Activated CD8-positive, alpha-beta T cell treated with anti-CD3 and anti-CD28 coated beads, Interleukin-2, amount 10 ng/mL, durations not matched to agents 7 days and 5 days (primary cell): ENCODE measurements at regions not wholly inside any gene's neighbourhood (a gene's known extent, or its start where the extent isn't known, plus 50 kb on each side); places are given as distances from the start of the nearest gene placed in this dataset.

ENCODE experiments used
- ATAC-seq: fragments of 150-1000 bp; cut with Tn5 transposase; one replicate; pipeline ENCODE4 v1.10.0; 2021; ENCODE audit warnings: moderate library complexity
- CTCF ChIA-PET: fragments of 350-600 bp; sonication (Branson Sonifier 250); formaldehyde crosslinking; loops from one replicate; lab custom pipeline; 2021; ENCODE audit warnings: antibody characterized with exemption; lab: Charles Lee
- POLR2A ChIA-PET: fragments of 350-600 bp; sonication (Branson Sonifier 250); formaldehyde crosslinking; loops from one replicate; lab custom pipeline; 2021; ENCODE audit warnings: antibody characterized with exemption; lab: Charles Lee
- DNase-seq: peaks from one replicate; pipeline ENCODE4 v3.0.0-alpha.2; 2020
- H3K27ac Mint-ChIP-seq: one replicate; pipeline ENCODE4 v1.8.0; 2021; ENCODE audit warnings: mild to moderate bottlenecking, mixed read lengths
- H3K27me3 Mint-ChIP-seq: one replicate; pipeline ENCODE4 v1.8.0; 2021; ENCODE audit warnings: low read depth, mixed read lengths
- H3K36me3 Mint-ChIP-seq: one replicate; pipeline ENCODE4 v1.8.0; 2021; ENCODE audit warnings: low read depth, mixed read lengths
- H3K4me1 Mint-ChIP-seq: one replicate; pipeline ENCODE4 v1.8.0; 2021; ENCODE audit warnings: low read depth, mixed read lengths
- H3K4me3 Mint-ChIP-seq: one replicate; pipeline ENCODE4 v1.8.0; 2021; ENCODE audit warnings: mild to moderate bottlenecking, mixed read lengths
- H3K9me3 Mint-ChIP-seq: one replicate; pipeline ENCODE4 v1.8.0; 2022; ENCODE audit warnings: mixed read lengths; ENCODE audit not compliant: insufficient read depth

DNA sequence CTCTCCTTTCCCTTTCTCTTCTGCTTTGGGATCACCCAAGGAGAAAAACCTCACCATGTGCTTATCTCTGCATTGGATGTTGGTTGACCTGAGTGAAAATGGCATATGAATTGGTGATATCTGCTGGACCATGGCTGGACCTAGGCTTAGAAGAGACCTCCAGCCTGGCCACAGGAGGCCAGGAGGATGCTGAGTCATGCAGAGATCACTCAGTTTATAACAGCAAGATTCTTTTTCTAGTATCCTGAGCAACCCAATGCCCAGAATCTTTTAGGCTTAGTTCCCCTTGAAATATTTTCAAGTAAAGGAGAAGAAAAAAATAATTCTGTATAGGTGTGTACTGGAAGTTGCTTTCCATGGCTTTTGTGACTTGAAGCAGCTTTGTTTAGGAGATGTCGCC is 236.3 kb downstream of the KLF6 start:
- H3K27ac Mint-ChIP-seq: no peak overlapping the region
- no peaks in the 10 kb centered on the region for H3K4me1 Mint-ChIP-seq
- peaks cover 16% of the 10 kb centered on the region for H3K27me3 Mint-ChIP-seq
- H3K36me3 Mint-ChIP-seq: no peaks in the 10 kb centered on the region
- ChIA-PET CTCF (no interaction called here), POLR2A (no interaction called here)
- ATAC-seq (no peak), DNase-seq (no peak)
- no peaks in the 10 kb centered on the region for H3K9me3 Mint-ChIP-seq
- H3K4me3 Mint-ChIP-seq: no peak overlapping the region

DNA sequence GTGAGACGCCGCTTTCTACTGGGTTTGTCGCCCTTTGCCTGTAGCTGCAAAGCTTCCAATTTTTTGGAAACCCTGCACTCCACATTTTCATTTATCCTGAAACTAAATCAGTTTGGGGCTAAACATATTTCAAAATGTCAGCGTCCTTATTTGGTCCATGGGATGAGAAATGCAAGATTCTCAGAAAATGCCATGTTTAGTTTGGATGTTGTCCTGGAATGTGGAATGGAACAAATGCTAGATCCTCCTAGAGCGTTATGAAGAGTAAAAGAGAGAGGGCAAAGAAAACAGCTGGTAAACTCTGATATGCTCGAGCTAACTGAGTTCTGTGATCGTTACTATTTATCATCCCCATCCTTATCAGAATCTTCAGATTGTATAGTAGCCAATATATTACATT is 236.9 kb downstream of the KLF6 start:
- Mint-ChIP-seq H3K27me3 (peaks cover 16% of the 10 kb centered on the region), H3K9me3 (no peaks in the 10 kb centered on the region), H3K4me3 (no peak overlapping the region), H3K36me3 (no peaks in the 10 kb centered on the region), H3K4me1 (no peaks in the 10 kb centered on the region), H3K27ac (no peak overlapping the region)
- POLR2A ChIA-PET: no interaction called here
- CTCF ChIA-PET: no interaction called here
- no peak for ATAC-seq
- no peak for DNase-seq

DNA sequence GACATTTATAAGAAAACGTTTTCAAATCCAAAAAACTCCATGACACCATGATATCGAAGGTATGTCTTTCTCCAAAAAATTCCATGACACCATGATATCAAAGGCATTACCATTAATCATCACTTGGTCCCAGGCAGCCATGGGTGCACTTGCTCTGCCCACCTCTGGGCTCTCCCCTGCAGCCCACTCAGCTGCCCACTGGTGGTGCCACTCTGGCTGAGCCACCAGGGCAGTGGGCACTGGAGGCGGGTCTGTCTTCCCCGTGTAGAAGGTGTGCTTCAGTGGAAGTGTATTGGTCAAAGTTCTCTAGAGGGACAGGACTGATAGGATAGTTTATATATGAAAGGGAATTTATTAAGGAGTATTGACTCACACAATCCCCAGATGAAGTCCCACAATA is 240.4 kb downstream of the KLF6 start:
- CTCF ChIA-PET: no interaction called here
- H3K9me3 Mint-ChIP-seq: no peaks in the 10 kb centered on the region
- no peak overlapping the region for H3K27ac Mint-ChIP-seq
- peaks cover 6% of the 10 kb centered on the region for H3K27me3 Mint-ChIP-seq
- ATAC-seq: no peak
- no peak for DNase-seq
- H3K4me3 Mint-ChIP-seq: no peak overlapping the region
- no peaks in the 10 kb centered on the region for H3K36me3 Mint-ChIP-seq
- no peaks in the 10 kb centered on the region for H3K4me1 Mint-ChIP-seq
- POLR2A ChIA-PET: no interaction called here

DNA sequence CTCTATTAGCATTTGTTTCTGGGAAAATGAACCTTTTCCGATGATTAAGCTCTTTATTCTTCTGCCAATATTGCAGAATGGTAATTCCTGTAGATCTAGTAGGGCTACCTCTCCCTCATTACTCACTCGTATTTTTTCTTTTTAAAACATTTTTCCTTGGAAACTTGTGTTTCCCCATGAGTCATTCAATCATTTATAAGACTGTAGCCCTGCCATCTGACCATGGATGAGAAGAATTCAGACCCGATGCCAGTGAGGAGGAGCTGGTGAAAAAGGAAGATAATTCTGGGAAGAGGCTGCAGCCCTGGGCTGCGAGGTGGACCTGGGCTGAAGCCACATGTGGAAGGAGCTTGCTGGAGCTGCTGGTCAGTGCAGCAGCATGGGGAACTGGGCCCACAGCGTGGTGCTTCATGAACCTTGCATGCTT is 242.8 kb downstream of the KLF6 start:
- DNase-seq (no peak), ATAC-seq (no peak)
- H3K27ac Mint-ChIP-seq: no peak overlapping the region
- ChIA-PET POLR2A (no interaction called here), CTCF (no interaction called here)
- H3K4me3 Mint-ChIP-seq: no peak overlapping the region
- H3K27me3 Mint-ChIP-seq: no peaks in the 10 kb centered on the region
- H3K4me1 Mint-ChIP-seq: no peaks in the 10 kb centered on the region
- H3K9me3 Mint-ChIP-seq: no peaks in the 10 kb centered on the region
- H3K36me3 Mint-ChIP-seq: no peaks in the 10 kb centered on the region

DNA sequence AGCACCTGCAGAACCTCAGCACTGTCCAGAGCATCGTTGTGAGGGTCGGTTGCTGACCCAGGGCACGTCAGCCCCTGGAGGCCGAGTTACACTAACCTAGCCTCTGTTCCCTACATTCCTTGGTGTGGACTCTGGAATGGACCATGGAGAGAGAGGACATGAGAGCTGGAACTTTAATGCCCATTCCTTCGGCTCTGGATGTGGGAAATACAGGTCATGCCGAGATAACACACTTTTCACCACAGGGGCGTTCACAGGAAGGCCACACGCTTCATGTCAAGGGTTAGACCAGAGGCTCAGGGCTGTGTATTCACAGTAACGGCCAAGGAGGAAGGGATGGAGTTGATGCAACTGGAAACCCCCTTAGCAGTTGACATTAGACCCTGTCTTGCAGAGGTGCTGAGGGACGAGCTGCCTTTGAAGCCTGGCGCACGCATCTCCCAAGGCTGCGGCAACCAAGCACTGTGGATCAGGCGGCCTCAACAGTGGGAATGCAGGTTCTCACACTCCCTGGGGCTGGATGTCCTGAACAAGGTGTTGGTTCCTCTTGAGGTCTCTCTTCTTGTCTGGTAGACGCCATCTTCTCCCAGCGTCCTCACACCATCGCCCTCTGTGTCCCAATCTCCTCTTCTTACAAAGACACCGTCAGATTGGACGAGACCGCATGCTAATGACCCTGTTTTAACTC is 245.2 kb downstream of the KLF6 start:
- no peak overlapping the region for H3K27ac Mint-ChIP-seq
- POLR2A ChIA-PET: no interaction called here
- ATAC-seq (no peak), DNase-seq (no peak)
- no peaks in the 10 kb centered on the region for H3K27me3 Mint-ChIP-seq
- H3K9me3 Mint-ChIP-seq: no peaks in the 10 kb centered on the region
- no peaks in the 10 kb centered on the region for H3K36me3 Mint-ChIP-seq
- no peak overlapping the region for H3K4me3 Mint-ChIP-seq
- CTCF ChIA-PET: no interaction called here
- H3K4me1 Mint-ChIP-seq: no peaks in the 10 kb centered on the region

DNA sequence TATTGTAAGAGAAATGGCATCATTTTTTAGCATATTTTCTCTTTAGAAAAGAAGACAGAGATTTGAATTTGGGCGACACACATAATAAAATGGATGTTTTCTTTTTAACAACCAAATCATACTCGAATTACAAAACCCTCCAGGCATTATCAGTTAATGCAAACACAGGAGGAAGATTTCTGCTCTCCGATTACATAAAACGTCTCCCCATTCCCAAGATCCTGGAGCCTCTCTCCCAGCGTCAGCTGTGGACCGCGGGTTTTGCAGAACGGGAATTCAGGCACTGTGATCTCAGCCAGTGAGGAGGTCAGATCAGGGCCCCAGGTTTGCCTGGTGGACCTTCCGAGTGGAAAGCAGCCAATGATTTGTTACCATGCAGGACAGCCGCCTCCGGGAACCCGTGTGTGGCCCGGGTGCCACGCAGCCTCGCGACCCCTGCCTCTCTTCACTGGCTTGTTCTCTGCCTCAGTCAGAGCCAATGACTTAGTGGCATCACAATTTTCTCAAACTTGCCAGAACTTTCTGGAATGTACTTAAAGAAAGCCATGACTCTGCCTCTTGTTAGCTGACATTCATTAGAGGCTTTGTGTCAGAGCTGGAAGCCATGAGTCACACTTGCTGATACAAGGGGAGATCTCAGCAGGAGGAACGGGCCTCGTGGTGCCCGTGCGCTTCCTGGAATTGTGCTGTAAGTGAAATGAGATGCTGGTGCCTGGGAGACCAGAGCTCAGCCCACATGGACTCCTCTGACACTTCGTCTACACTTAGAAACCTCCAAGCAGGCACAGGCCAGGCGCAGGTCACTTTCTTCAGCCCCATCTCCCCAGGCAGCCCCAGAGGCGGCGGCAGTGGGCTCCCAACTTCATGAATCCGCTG is 246.1 kb downstream of the KLF6 start:
- Mint-ChIP-seq H3K27me3 (no peaks in the 10 kb centered on the region), H3K9me3 (no peaks in the 10 kb centered on the region), H3K4me1 (no peaks in the 10 kb centered on the region), H3K4me3 (no peak overlapping the region), H3K36me3 (no peaks in the 10 kb centered on the region), H3K27ac (no peak overlapping the region)
- DNase-seq (no peak), ATAC-seq (no peak)
- ChIA-PET CTCF (no interaction called here), POLR2A (no interaction called here)

DNA sequence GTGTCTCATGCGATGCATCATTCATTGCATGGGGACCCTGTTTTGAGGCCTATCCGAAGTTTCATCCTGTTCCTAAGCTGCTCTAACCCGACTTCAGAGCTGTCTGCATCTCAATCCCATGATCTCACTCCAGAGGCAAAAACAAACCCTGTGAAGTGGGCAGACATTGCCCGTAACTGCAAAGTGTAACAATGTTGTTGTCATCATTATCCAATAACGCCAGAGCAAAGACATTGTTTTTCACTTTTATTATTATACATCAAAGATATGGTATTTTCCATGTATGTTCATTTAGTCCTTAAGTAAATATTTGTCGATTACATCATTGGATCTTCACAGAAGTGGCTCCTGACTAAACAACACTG is 246.7 kb downstream of the KLF6 start:
- Mint-ChIP-seq H3K36me3 (no peaks in the 10 kb centered on the region), H3K4me3 (no peak overlapping the region), H3K4me1 (no peaks in the 10 kb centered on the region), H3K27ac (no peak overlapping the region), H3K9me3 (no peaks in the 10 kb centered on the region), H3K27me3 (no peaks in the 10 kb centered on the region)
- no peak for DNase-seq
- CTCF ChIA-PET: no interaction called here
- no peak for ATAC-seq
- POLR2A ChIA-PET: no interaction called here

DNA sequence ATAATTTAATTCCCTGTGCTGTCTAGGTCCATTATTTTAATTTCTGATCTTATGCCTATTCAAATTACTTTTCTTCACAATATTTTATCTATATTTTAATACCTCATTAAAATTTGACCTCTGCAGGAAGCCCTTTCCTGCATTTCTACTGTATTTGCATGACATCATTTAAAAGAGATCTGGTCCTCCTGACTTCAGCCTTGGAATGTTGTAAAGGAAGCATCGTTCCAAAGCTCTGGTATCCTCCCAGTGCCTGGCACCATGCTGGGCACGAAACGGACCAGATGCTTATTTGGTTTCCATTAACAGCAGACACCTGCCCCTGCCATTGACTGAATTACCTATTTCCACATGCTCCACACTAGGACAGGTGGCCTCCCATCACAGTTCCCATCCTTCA is 247.5 kb downstream of the KLF6 start:
- ATAC-seq (no peak), DNase-seq (no peak)
- Mint-ChIP-seq H3K27ac (no peak overlapping the region), H3K9me3 (no peaks in the 10 kb centered on the region), H3K27me3 (no peaks in the 10 kb centered on the region), H3K36me3 (no peaks in the 10 kb centered on the region), H3K4me1 (no peaks in the 10 kb centered on the region), H3K4me3 (no peak overlapping the region)
- CTCF ChIA-PET: no interaction called here
- POLR2A ChIA-PET: no interaction called here

DNA sequence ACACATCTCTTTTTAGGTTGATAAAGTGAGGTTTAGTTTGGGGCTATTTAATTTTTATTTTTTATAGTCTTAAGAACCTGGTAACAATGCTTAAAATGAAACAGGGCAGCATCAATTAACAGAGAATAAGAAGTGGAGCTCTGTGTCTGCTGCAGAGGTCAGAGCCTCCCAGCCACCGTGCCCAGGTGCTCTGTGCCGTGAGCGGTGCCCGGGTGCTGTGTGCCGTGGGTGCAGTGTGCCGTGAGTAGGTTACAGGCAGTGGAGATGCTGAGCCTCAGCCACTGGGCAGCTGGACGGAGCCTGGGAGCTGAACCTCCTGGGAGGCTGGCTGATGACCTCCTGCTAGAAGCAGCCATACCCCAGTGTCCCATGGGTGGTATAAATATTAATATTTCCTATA is 250.0 kb downstream of the KLF6 start:
- DNase-seq (no peak), ATAC-seq (no peak)
- Mint-ChIP-seq H3K27me3 (peaks cover 2% of the 10 kb centered on the region), H3K4me1 (no peaks in the 10 kb centered on the region), H3K9me3 (no peaks in the 10 kb centered on the region), H3K36me3 (no peaks in the 10 kb centered on the region), H3K4me3 (no peak overlapping the region), H3K27ac (no peak overlapping the region)
- ChIA-PET CTCF (no interaction called here), POLR2A (no interaction called here)

DNA sequence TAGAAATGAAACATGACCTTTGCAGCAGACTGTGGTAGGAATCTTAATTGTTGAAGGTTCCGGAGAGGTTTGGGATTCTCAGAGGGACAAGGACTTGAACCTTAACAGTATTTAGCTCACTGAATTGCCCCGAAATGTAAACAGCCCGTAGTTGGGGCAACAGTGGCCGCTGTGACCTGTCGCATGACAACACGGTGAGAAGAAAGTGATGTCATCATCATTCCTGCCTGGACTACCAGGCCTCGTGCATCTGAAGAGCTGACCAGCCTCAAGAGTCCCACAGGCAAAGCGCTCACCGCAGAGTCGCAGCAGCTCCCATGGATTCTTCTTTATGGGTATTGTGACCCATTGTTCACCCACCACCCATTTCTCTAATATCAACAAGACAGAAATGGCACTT is 250.6 kb downstream of the KLF6 start:
- CTCF ChIA-PET: no interaction called here
- Mint-ChIP-seq H3K27ac (no peak overlapping the region), H3K36me3 (no peaks in the 10 kb centered on the region), H3K27me3 (peaks cover 2% of the 10 kb centered on the region), H3K9me3 (no peaks in the 10 kb centered on the region), H3K4me3 (no peak overlapping the region), H3K4me1 (no peaks in the 10 kb centered on the region)
- ATAC-seq (no peak), DNase-seq (no peak)
- POLR2A ChIA-PET: interaction anchor here (0.6 kb wide), 1 partner anchor 132 kb away, joined by 3 read pairs; no protein-coding TSS in a partner anchor

DNA sequence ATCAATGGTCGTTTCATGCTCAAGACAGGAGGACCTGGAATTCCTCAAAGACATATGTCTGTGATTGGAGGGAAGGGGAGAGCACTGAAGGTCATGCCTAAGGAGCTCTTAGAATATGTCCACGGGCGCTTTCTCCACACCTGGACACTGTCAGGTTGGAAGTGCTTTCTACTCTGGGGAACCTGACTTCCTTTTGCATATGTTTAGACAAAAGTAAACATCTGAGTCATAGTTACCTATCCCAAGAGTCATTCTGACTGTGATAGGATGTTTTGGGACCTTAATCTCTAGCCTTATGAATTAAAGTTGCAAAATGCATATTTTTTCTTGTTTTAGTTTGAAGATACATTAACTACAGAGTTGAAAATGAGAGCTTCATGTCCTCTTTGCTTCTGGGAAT is 251.7 kb downstream of the KLF6 start:
- no peaks in the 10 kb centered on the region for H3K4me1 Mint-ChIP-seq
- no peaks in the 10 kb centered on the region for H3K9me3 Mint-ChIP-seq
- POLR2A ChIA-PET: interaction anchor here (0.6 kb wide), 1 partner anchor 1104 kb away, joined by 3 read pairs; no protein-coding TSS in a partner anchor

DNA sequence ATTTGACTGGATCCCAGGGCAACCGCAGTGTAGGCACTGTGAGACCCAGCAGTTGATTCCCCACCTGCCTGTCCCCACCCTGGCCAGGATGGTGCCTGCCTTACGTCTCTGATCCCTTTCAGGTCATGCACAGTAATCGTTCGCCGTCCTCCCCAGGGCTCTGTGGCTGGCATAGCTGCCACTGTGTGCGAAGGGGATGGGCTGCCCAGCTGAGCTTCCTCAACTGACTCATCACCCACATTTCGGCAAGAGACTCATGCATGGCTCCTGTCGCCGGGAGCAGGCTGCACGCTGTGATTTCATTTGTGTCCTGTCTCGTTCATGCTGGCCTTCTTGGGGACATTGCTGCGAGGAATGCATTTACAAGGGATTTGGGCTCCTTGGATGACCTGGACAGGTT is 252.4 kb downstream of the KLF6 start:
- H3K27me3 Mint-ChIP-seq: peaks cover 6% of the 10 kb centered on the region
- CTCF ChIA-PET: no interaction called here
- POLR2A ChIA-PET: interaction anchor here (0.6 kb wide), 1 partner anchor 1105 kb away, joined by 3 read pairs; no protein-coding TSS in a partner anchor
- H3K9me3 Mint-ChIP-seq: no peaks in the 10 kb centered on the region
- H3K4me3 Mint-ChIP-seq: no peak overlapping the region
- H3K36me3 Mint-ChIP-seq: no peaks in the 10 kb centered on the region
- DNase-seq: no peak
- no peaks in the 10 kb centered on the region for H3K4me1 Mint-ChIP-seq
- H3K27ac Mint-ChIP-seq: no peak overlapping the region
- no peak for ATAC-seq

More for the DNA sequence above, 251.7 kb downstream of the KLF6 start:
- H3K36me3 Mint-ChIP-seq: no peaks in the 10 kb centered on the region
- H3K4me3 Mint-ChIP-seq: no peak overlapping the region
- no peak overlapping the region for H3K27ac Mint-ChIP-seq
- ATAC-seq (no peak), DNase-seq (no peak)
- H3K27me3 Mint-ChIP-seq: peaks cover 2% of the 10 kb centered on the region
- CTCF ChIA-PET: no interaction called here
